ENCODE measurements at regions not wholly inside any gene's neighbourhood (a gene's known extent, or its start where the extent isn't known, plus 50 kb on each side); places are given as distances from the start of the nearest gene placed in this dataset.

DNA sequence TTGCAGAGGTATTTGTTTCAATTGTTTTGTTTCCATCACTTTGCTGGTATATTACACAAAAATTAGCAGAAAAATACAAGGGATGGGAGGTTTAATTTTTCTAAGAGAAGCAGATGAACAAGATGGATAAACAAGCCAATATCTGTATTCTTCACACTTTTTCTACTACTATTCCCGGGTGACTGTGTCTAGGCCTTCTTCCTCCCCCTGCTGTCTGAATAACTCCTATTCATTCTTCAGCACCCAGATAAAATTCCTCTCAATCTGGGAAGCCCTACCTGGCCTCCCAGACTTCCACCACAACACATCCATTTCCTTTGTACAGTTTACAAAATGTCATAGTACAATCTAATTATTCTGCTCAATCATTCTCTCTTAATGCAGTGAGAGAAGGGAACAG is 666.6 kb upstream of the TENM4 start:
- TF ChIP-seq CTCF (conservative IDR thresholded peaks at IDR 0.05 in 1 of 2, IDR thresholded peaks at IDR 0.05 in 1 of 2; ENCODE audit: extremely low read depth in 1 of 2, insufficient read depth in 1 of 2, low read depth in 1 of 2, low read length in 2 of 2), result no peak
- TF ChIP-seq EZH2 (IDR thresholded peaks at IDR 0.05; ENCODE audit: borderline replicate concordance, low read length), result no peak

Measured in mammary epithelial cell (primary cell).